SIG-M5 treated with dmso at 0.1 percent for 504 hours (cell line): ENCODE measurements at regions not wholly inside any gene's neighbourhood (a gene's known extent, or its start where the extent isn't known, plus 50 kb on each side); places are given as distances from the start of the nearest gene placed in this dataset.
"Not testable (repeated sequence)": the region's sequence is repeated elsewhere in the genome, so short reads cannot be mapped to it uniquely, and the experiment has no call there.

Source experiments
- DNase-seq: peaks from one replicate; lab custom pipeline; 2025; ENCODE audit not compliant: unreplicated experiment; lab: John Stamatoyannopoulos, UW

DNA sequence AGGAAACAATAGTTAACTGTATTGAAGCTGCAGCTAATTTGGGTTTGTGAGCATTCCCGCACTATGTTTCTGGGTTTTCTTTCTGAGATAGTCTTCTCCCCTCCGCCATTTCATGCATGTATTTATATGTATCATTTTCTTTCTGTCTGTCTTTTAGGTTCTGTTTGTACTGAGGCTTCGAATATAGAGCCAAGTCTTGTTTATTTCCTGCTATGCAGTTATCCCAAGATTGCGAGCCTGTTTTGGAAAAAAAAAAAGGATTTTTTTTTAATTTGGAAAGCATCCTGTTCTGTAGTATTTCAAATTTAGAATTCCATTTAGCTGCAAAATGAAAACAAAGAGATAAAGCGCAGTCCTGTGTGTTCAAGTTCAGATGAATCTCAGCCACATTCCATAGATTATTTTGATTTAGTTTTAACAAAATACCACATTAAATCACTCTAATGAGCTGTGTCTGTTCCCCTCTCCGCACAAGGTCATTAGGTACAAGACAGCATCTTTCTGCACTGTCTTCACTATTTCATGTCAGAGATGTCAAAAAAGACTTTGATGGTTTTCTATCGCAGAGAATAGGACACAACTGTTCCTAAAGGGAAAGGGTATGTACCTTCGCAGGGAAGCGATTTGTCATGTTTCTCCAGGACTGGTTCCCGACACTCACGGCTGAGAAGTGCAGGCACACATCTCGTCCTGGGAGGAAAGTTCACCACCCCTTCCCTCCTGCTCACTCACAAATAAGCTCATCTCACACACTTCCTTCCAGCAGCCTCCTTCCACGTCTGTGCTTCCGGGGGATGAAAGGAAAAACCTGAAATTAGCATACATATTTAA is 443.4 kb downstream of the ZNF516 start:
- no peak for DNase-seq

DNA sequence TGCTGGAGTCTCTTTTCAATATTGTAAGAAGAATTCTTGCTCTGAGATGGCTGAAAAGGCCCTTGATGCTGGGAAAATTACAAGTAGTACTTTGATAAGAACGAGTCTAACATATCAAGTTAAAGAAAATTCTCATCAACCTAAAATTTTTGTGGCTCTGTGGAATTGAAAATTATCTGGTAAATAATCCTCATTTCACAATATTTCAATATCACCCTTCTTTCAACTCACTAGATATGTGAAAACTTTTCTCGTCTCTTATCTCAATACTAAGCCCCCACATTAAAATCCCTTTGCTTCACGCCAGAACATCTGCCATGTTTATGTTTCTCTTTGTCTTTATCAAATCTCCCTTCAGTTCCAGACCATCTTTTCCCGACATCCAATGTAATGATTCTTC is 448.8 kb downstream of the ZNF516 start:
- DNase-seq = no peak

DNA sequence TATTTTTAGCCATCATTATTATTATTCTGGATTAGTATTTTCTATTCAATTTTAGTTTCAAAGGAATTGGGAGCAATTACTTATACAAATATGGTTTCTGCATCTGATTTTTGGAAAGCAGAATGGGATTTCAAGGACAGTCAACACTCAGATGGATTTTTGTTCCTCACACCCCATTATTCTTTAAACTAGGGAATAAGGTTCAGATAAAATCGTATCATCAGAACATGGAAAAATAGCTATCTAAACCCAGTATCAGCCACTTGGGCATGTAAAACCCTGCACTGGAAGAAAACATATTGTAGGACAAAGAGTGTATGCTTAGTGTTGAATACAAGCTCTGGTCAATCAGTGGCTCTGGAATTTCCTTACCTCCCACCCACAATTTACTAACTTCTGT is 452.5 kb downstream of the ZNF516 start:
- no peak for DNase-seq

DNA sequence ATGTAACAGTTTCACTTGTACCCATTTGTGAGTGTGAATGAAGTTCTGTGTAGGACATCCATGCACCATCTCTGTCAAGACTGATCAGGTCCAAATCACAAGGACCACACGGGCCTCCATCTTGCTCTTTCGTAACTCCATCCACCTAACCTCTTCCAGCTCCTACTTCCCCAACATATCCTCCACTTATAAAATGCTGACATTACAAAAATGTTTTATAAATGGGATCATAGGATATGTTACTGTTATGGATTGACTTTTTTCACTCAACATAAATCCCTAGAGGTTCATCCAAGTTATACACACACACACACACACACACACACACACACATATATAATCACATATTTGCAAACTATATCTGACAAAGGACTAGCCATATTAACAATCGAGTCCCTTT is 476.8 kb downstream of the ZNF516 start:
- DNase-seq = no peak

DNA sequence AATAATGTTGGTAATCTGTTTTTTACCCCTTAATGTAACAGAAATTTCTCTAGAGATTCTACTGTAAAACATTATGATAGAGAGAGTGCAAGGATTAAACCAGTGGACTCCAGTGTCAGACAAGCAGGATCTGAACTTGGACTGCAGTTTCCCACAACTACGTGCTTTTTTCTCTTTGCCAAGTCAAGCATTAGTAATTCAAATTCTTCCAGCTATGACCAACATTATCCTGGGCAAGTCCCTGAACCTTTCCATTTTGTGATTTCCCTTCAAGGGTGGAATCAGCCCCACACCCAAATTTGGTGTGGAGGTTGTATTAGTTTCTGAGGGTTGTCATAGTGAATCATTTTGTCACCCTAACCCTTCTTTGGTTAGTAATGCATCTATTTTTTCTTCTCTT is 482.0 kb downstream of the ZNF516 start:
- DNase-seq = no peak

DNA sequence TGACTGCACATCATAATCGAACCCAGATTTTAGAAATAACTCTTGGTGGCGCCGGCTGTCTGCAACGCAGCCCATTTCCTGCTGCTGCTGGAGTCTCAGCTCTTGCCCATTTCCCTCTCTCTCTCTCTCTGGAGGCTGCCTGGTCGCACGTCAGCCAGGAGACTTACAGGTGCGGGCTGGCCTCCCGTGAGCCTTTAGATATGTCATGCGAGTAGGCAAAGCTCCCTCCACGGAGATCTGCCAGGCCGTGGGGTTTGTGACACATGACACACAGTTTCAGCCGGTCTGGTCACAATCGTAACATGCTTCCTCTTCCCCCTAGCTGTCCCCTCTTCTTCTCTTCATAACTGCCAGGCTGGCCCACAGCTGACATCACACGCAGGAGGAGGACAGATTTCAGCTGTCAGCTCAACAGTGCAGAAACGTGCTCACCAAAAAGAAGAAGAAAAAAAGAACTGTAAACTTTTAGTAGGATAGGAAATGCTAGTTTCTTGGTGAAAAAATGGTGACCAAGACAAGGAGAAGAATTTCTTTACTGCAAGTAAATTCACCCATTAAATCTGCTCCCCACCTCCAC is 489.3 kb downstream of the ZNF516 start:
- no peak for DNase-seq

DNA sequence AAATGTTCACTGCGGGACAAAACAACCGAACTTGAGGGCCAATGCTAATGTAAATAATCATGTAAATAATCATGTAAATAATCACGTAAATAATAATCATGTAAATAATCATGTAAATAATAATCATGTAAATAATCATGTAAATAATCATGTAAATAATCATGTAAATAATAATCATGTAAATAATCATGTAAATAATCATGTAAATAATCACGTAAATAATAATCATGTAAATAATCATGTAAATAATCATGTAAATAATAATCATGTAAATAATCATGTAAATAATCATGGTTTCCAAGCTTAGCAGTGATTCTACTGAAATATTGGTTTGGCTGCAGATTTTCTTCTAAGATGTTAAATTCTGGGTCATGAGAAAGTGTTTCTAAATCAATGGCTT is 507.1 kb downstream of the ZNF516 start:
- DNase-seq = not testable (repeated sequence)

DNA sequence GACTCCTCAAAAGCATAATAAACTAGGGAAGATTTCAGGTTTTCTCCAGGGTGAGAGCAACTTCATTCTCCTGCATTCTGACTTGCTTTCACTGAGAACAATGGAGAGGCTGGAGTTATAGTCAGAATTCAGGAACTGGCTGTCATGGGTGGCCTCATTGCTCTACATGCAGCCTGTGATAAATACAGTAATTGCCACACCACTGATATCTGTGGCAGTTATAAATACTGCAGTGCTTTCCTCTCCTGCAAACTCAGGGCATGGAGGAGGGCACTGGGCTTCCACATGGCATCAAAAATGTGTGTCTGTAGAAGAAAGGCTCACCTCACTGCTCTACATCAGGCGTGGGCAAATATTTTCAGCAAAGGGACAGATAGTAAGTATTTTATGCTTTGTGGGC is 510.2 kb downstream of the ZNF516 start:
- DNase-seq = no peak

DNA sequence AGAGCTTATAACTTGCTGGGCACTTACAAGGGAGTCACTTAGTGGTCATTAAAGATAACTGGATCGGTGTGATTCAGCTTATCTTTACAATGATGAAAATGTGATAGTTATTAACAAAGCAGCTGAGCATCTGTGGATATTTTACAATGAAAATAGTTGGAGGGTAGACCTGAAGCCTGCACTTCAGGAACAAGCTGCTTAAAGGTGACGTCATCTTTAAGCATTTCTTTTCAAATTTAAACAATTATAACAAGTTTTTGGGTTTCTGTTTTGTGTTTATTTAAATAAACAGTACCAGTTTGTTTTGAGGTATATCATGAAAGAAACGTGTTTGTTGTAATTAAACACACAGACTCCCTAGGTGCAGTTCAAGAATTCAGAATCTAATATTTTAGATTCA is 513.9 kb downstream of the ZNF516 start:
- DNase-seq = no peak

DNA sequence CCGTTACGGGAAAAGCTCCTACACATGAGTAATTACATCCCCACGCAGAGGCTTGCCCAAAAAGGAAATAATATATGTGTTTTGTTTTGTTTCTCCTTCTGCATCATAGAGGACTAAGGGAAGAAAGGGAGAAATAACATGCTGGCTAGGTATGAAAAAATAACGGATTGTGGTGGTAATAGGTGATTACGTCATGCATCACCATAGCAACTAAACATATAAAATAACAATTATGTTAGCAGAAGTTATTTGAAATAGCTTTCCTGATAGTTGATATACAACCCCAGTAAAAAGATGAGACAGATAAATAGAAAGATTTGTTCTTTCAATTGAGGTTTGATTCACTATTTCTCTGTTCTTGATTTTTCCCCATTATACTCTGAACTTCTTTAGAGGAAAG is 518.0 kb downstream of the ZNF516 start:
- DNase-seq = no peak

DNA sequence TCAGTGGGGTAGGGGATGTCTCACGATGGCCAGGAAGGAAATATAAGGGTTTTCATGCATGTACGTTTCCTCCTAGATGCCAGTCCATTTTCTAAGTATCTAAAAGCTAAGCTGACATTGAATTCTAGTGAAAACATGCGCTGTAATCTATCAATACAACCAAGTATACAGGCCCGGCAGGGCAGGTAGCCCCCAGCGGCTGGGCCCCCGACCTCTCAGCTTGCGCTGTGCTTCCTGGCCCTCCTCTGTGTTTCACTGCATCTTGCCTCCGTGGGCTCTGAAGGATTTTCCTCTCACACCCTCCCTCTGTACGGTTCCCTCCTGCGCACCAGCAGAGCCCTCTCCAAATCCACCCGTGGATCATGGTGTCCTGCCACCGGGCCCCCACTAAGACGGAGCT is 524.8 kb downstream of the ZNF516 start:
- no peak for DNase-seq

DNA sequence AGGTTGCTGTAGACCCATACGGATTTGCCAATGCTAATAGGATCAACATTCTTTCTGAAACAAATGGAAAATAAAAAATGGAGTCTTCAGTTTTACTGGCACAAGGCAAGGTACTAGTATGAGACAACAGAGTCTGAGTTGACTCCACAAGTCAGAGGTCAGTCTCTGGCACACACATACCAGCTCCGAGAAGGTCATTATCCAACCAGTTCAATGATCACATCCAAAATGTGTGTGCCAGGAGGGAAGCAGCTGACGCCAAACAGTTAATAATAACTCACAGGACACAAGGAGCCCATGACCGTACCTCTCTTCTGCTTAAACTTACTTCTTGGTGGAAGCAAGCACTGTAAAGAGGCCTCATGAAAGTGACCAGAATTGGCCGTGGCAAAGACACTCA is 528.6 kb downstream of the ZNF516 start:
- DNase-seq = no peak

DNA sequence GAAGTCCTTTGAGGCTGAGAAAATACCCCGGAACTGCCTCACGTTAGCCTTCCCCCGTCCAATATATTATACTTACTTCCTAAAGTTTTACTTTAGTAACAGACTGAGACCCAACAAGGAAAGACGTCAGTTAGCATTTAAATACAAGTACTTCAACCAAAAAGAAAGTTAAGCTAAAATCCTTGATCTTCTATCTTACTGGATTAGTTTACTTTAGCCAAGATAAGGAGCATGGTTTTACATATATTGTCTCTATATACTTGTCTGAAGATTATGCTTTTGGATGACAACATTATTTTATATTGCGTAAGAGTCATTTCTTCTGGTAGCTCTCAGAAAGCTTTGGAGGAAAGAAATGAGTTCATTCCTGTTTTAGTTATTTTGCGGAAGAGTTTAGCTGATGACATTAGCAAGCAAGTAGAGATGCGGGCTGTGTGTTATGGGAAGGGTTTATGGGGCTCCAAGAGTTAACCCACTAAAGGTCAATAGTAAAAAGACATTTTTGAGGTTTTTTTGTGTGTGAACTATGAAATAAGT is 532.9 kb downstream of the ZNF516 start:
- DNase-seq = no peak

DNA sequence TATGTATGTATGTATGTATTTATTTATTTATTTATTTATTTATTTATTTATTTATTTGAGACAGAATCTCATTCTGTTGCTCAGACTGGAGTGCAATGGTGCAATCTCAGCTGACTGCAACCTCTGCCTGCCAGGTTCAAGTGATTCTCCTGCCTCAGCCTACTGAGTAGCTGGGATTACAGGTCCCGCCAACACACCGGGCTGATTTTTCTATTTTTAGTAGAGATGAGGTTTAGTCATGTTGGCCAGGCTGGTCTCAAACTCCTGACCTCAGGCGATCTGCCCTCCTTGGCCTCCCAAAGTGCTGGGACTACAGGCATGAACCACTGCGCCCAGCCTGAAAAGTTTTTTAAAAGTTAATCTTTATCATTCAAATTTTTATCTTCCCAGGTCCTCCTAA is 532.9 kb upstream of the SMIM21 start:
- not testable (repeated sequence) for DNase-seq

DNA sequence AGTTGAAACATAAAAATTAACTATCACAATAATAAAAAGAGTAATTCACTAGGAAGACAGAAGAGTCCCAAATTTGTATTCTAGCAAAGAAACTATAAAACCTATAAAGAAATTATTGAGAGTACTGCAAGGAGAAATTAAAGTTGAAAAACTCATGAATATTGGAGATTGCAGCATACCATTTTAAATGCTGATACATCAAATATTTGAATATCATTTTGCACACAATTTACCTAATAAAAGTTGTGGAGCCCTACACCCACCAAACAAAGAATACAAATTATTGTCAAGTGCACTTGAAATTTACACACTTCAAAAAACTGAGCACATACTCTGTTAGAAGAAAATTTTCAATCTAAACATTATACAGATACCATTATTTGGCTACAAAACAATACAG is 531.6 kb upstream of the SMIM21 start:
- no peak for DNase-seq

DNA sequence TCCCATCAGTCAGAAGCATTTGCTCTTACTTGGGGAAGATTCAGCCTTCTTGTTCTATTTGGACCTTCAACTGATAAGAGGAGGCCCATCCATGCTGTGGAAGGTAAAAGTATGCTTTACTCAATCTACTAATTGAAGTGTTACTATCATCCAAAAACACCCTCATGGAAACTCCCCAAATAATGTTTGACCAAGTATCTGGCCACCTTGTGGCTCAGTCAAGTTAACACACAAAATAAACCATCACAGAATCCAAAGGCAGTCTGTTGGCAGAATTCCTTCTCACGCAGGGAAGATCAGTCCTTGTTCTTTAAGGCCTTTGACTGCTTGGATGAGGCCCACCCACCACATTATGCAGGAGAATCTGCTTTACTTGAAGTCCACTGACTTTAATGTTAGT is 531.2 kb upstream of the SMIM21 start:
- no peak for DNase-seq

DNA sequence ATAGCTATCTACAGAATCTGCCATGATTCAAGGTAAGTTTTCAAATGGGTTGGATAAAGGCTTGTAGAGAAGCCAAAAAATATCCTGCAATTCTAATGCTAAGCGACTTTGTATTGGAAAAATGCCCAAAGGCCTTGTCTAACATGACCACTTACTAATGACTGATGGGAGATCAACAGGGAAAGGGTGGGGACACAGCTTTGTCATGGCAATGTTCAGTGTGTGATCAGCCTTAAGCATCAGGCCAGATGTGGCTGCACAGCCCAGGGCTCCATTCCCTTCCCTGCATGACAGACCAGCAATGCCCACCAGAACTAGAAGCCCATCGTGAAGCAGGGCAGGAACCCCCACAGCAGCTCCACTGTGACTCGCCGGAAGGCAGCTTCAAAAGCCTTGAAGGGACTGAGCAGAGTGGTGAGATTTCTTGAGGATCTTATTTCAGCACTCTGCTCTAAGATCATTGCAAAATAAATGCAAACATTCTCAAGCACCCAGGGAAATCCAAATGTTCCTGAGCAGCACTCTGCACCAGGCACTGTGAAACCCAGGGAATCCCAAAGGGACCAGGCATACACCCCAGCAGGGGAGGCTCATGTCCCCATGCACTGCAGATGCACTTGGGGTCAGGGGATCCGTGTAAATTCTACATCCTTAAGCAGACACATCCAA is 517.9 kb upstream of the SMIM21 start:
- DNase-seq = no peak

DNA sequence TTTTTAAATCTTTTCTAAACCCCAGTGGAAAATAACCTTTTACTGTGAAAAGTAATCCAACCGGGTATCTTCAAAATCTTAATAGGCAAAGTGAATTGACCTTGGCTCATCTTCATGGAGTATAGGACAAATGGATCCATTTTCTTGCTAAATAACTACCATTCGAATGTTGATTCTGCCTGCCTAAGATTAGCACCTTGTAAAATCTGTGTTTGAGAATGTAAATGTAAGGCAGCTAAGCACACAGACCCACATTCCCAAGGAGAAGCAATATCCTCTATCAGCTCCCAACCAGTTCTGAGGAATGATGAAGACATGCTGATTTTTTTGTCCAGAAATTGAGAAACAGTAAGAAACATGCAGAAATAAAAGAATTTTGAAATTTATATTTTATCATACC is 509.8 kb upstream of the SMIM21 start:
- DNase-seq = no peak

DNA sequence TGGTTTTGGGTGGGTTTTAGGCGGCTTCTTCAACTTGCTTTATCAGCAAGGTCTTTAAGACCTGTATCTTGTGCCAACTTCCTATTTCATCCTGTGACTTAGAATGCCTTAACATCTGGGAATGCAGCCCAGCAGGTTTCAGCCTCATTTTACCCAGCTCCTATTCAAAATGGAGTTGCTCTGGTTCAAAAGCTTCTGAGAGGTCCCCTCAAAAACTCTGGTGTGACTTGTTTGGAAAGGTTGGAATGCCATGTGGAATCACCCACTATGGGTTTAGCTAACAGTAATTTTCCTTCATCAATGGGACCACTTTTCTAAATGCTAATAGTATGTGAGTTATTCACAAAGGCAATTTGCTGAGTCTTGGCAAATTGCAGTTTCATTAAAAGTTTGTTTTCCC is 509.4 kb upstream of the SMIM21 start:
- no peak for DNase-seq

DNA sequence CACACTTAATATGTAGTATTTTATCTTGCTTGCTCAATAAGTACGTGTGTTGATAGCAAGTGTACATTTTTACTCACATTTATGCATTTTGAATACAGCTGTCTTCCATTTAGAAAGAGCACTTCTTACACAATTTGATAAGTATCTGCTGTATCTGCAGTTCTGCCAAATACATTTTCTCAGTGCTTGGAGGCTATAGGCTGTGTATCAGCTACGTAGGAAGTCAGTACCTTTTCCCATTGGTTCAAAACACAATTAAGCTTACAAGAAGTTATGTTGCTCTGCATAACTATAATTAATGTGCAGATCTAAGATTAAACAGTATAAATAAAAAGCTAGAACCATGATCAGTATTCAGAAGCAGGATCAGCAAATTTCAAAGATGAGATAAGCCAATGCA is 503.6 kb upstream of the SMIM21 start:
- no peak for DNase-seq

DNA sequence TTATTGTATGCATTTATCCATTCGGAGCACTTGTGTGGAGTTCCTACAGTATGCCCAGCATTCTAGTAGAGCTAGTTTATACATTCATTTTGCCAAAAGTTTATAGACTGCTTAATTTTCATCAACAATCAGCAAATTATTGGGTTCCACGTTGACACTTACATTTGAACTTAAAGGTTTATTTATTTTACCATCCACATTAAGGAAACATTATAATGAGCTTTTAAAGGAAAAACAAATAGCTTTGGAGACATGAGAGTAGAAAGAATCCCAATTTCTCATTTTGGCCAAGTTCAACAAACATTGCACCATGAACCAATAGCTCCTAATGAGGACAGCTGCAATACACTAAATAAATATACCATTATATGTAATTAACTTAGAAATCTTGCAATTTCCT is 501.2 kb upstream of the SMIM21 start:
- DNase-seq = no peak

DNA sequence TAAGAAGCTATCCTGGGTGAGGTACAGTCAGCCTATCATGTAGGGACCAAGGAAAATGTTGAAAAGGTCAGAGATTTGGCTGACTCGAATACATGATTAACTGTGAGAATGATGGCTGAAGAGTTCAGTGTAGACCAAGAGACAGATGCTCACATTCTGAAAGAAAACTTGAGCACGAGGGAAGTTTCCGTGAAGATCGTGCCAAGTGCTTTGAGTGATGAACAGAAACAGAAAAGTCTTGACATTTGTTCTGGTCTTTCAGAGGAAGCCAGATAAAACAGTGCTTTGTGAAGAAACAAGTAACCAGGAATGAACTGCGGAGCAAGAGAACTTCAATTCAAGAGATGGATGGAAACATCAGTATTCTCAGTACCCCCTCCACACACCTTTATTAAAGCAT is 500.3 kb upstream of the SMIM21 start:
- no peak for DNase-seq
